GM21381 (cell line): ENCODE measurements at regions not wholly inside any gene's neighbourhood (a gene's known extent, or its start where the extent isn't known, plus 50 kb on each side); places are given as distances from the start of the nearest gene placed in this dataset.

Source experiments
- ATAC-seq: cut with Tn5 transposase; IDR thresholded peaks from one replicate; pipeline ENCODE4 v1.9.1; 2021; ENCODE audit warnings: mild to moderate bottlenecking, moderate library complexity; ENCODE audit not compliant: unreplicated experiment

GRCh38 chr9:105143136-105143430 lies 101.4 kb upstream of the SLC44A1 start:
- no peak for ATAC-seq

DNA sequence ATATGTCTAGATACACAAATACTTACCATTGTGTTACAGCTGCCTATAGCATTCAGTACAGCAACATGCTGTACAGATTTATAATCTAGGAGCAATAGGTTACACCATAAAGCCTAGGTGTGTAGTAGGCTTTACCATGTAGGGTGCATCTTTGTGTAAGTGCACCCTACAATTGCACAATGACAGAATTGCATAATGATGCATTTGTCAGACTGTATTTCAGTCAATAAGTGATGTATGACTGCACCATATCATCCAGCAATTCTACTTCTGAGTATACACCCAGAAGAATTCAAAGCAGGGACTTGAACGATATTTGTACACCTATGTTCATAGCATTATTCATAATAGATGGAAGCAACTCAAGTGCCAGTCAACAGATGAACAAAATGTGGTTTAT lies 100.4 kb upstream of the SLC44A1 start:
- ATAC-seq: no peak

- ATAC-seq: no peak
Measured at GRCh38 chr9:105144841-105145240, 99.6 kb upstream of the SLC44A1 start.

GRCh38 chr9:105146677-105147076 lies 97.8 kb upstream of the SLC44A1 start:
- no peak for ATAC-seq

- ATAC-seq: no peak
Measured at GRCh38 chr9:105147110-105147871, 97.2 kb upstream of the SLC44A1 start.

DNA sequence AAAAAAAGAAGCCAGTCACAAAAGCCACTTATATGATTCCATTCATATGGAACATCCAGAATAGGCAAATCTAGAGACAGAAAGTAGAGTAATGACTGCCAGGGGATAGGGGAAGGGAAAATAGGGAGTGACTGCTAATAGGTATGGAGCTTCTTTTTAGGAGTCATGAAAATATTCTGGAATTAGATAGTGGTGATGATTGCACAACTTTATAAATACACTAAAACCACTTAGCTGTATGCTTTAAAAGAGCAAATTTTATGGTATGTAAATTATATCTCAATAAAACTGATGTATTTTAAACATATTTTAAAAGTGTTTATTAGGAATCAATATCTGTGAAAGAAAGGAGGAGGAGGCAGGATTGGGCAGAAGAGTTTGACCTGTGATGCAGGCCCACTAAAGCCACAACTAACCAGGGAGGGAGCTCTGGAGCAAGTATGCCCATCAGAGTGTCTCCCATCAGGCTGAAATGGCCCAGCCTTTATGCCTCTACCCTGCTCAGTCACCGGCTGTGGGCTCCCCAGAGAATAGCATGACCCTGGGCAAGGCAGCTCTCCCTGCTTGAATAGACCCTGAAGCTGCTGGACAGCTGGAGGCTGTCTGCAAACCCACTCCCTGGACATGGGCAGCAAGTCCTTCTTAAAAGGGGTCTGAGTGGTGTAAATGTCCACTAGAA lies 96.0 kb upstream of the SLC44A1 start:
- ATAC-seq: no peak

DNA sequence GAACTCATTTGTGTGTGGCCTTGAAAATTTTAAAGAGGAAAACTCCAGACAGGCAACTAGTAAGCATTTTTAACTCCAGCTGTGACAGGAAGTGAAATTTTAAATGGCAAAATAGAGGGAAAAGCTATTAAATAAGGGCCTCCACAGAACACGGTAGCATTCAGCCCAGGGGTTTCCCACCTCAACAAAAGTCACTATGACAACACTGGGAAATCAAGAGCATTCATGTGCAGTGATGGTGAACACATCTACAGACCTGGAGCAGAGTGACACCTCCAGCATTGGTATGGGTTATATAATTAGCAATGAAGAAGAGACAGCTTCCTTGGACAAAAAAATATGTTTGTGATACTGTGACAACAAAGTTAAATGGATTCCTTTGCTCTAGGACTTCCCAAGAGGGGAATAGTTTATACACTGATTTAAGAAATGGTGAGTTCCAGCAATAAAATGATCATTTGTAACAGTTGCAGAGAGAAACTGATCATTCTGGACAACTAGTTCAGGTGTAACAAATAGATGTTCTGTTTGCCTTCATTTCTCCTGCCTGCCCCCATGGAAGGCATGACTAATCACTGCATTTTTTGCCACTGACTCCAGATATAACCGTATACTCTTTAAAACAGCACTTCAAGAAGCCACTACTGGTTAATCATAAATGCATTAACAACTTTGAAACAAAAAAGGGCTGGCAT lies 93.3 kb upstream of the SLC44A1 start:
- ATAC-seq: no peak

DNA sequence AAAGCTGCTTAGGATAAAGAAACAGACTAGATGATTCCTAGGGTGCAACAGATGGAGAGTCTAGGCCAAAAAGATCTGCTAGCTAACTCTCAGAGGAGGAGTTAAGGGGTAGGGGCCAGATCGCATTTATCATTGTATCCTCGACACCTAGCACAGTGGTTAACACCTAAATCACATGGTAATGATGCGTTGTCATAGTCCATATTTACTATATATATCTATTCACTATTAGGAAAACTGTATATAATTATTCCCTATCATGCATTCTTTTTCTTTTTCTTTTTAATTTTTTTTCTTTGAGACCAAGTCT lies 92.8 kb upstream of the SLC44A1 start:
- no peak for ATAC-seq

DNA sequence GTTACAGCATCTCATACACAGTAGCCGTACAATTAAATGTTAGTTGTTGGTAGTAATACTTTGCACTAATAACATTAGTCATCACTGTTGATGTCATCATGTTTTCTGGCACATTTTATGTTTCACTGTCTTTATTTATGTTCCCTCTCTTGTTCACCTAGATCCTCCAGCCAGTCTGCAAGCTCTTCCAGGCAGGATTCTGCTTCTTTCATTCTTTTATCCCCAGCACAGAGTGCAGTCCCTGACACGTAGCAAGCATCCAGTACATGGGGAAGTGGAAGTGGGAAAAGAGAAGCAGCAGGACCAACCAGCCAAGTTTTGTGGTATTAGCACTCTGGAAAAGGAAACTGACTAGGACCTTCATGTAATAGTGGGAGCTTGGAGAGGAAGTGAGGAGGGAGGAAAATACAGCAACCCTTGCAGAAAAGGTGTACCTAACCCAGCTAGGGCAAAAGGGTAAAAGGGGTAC lies 89.7 kb upstream of the SLC44A1 start:
- no peak for ATAC-seq

GRCh38 chr9:105157171-105157583 lies 87.3 kb upstream of the SLC44A1 start:
- ATAC-seq: peak; percentile 80

DNA sequence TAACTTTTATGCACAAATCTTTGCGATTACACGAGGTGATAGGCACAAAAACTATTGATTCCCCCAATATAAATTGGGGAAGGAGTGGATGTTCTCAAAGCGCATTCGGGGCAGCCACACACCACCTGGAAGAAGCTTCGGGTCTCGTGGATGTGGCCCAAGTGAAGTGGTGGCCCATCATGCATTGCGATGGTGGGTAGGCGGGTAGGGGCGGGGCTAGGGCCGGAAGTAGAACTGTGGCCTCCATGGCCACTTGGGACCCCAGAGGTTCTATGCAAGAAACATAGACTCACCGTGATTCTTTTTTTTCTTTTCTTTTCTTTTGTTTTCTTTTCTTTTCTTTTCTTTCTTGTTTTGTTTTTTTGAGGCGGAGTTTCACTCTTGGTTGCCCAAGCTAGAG lies 86.4 kb upstream of the SLC44A1 start:
- ATAC-seq: no peak

GRCh38 chr9:105158898-105159297 lies 85.6 kb upstream of the SLC44A1 start:
- ATAC-seq: no peak

GRCh38 chr9:105168870-105169319 lies 75.6 kb upstream of the SLC44A1 start:
- ATAC-seq: no peak

DNA sequence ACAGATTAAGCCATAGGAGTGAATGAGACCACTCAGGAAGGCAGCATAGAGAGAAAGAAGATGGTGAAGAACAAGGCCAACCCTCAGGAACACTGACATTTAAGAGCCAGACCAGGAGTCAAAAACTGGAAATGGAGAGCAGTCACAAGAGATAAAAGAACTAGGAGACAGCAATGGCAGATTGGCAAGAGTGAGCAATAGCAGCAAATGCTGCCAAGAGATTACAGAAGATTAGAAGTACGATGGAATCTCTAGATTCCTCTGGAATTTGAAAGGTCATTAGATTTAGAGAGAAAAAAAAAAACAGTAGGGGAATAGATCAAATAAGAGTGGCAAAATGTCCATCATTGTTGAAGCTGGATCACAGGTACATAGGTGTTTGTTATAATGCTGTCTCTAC lies 73.4 kb upstream of the SLC44A1 start:
- ATAC-seq: no peak

DNA sequence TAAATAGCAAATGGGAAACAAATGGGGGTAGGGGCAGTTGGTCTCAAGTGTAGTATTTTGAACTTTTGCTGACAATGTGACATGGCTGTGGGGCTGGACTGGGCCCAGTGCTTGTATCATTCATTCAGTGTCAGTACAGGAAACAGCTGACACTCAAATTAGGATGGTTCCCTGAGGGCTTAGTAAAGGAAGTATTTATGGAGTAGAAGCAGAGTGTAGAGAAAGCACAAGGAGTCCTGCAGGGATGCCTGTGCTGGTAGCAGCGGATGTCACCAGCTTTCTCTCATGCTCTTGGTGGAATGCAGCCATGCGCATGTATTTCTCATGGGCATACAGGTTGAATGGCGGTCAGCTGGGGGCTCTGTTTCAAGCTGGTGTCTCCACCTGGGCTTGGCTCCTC lies 72.9 kb upstream of the SLC44A1 start:
- no peak for ATAC-seq

- no peak for ATAC-seq
Measured at GRCh38 chr9:105172436-105172835, 72.0 kb upstream of the SLC44A1 start.

DNA sequence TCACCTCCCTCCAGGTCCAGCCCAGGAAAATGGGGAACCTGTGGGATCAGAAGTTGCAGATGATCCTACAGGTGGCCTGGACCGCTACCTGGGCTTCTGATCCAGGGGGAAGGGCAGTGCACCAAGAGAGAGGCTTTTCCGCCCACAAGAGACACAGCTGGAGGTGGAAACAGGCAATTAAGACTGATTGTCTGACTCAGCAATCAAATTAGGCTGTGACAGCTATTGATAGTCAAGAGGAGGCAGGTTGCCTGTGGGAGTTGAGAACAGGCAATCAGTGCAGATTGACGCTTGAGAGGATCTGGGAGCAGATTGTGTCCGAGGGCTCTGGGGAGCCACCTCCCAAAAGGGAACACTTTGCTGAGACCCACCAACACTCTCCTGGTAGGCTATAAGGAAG lies 71.1 kb upstream of the SLC44A1 start:
- no peak for ATAC-seq

- no peak for ATAC-seq
Measured at GRCh38 chr9:105173826-105174225, 70.6 kb upstream of the SLC44A1 start.

DNA sequence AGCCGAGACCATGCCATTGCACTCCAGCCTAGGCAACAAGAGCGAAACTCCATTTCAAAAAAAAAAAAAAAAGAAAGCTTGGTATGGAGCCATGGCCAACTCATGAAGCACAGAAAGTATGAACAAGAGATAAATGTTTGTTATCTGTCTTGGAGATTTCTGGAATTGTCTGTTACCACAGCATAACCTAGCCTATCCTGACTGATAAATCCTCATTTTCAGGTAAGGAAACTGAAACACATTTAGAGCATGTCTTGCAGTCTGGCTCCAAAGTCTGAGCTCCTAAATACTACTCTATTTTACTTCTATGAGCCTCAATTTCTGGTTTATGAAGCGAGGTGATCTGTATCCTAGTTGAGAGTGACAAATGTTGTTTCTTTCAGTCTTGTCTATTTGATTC lies 68.3 kb upstream of the SLC44A1 start:
- ATAC-seq: no peak

DNA sequence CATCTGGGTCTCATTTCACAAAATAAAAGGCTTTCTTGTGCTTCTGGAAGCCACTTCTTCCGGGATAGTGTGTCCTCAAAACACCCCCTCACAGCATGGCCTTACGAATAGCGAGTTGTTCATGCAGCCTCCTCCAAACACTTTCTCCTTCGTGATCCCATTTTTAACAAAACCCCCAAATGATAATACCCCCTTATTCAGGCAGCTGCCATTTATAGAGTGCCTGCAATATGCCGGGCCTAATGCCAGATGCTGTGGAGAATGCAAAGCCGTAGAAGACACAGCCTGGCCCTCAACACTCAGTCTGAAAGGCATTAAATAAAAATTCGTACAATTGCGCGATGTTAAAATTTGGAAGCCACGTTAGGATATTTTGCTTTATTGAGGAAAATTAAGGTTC lies 66.4 kb upstream of the SLC44A1 start:
- ATAC-seq: no peak

DNA sequence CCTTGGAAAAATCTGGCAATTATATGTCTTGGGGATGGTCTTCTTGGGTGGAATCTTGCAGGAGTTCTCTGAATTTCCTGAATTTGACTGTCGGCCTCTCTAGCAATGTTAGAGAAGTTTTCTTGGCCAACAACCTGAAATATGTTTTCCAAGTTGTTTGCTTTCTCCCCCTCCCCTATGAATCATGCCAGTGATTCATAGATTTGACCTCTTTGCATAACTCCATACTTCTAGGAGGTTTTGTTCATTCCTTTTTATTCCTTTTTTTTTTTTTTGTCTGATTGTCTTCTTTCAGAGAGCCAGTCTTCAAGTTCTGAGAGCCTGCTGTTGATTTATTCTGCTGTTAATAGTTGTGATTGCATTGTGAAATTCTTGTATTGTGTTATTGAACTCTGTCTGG lies 56.7 kb upstream of the SLC44A1 start:
- ATAC-seq: no peak

GRCh38 chr9:105188746-105189145 lies 55.7 kb upstream of the SLC44A1 start:
- ATAC-seq: no peak
